ENCODE measurements at regions not wholly inside any gene's neighbourhood (a gene's known extent, or its start where the extent isn't known, plus 50 kb on each side); places are given as distances from the start of the nearest gene placed in this dataset.
"Not testable (repeated sequence)": the region's sequence is repeated elsewhere in the genome, so short reads cannot be mapped to it uniquely, and the experiment has no call there.

DNA sequence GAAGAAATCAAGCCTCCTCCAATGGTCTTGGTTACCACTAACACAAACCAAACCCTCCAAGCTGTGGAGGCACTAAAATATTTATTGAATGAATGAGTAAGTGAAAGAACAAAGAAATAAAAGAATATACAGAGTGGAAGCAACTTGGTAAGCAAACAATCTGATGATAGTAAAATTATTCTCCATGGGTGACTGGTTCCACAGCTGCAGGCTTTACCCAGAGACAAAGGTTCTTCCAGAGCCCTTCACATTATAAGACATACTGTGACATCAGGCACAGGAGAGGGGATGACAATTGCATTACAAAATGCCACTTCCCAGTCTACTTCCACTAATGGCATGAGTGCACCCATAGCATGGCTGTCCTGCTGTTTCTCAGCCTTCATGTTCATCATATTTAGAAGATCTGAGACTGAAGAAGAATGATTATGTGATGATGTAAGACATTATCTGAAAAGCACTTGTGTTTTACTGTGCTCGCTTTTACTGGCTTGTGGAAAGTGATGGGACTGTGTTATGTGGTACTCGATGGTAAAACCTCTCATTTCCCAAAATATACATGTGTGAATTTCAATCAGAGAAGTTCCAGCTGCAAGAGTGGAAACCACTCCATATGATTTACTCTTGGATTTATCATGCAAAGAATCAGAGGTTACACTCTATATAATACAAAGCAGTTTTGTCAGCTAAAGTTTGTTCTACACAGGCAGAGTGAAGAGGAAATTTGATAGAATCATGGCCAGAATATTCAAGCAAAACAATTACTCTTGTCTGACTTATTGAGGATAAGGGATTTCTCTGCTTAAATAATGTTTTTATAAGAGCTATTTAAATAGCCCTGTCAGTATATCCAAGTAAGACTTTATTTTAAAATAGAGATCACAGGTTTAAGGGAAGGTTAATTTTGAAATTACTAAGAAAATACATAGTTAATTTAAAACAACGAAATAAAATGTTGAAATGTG is 220.2 kb upstream of the NBEA start:
- no peak overlapping the region for H3K4me3 Mint-ChIP-seq
- ATAC-seq (no peak), DNase-seq (no peak)
- H3K4me1 Mint-ChIP-seq = no peaks in the 10 kb centered on the region
- H3K9me3 ChIP-seq (ENCODE audit: control insufficient read depth, low read length, poor library complexity, severe bottlenecking) = peaks cover 4% of the 10 kb centered on the region
- H3K27me3 Mint-ChIP-seq = peaks cover 5% of the 10 kb centered on the region
- H3K27ac Mint-ChIP-seq = no peak overlapping the region
- H3K36me3 Mint-ChIP-seq (ENCODE audit: low read depth) = no peaks in the 10 kb centered on the region

- no peaks in the 10 kb centered on the region for H3K36me3 Mint-ChIP-seq (ENCODE audit: low read depth)
- DNase-seq (no peak), ATAC-seq (no peak)
- no peak overlapping the region for H3K27ac Mint-ChIP-seq
- peaks cover 4% of the 10 kb centered on the region for H3K9me3 ChIP-seq (ENCODE audit: control insufficient read depth, low read length, poor library complexity, severe bottlenecking)
- H3K27me3 Mint-ChIP-seq = peaks cover 5% of the 10 kb centered on the region
- H3K4me1 Mint-ChIP-seq = no peaks in the 10 kb centered on the region
- no peak overlapping the region for H3K4me3 Mint-ChIP-seq
Observed at GRCh38 chr13:34722922-34723321, 219.1 kb upstream of the NBEA start.

GRCh38 chr13:34730961-34731360 is 211.1 kb upstream of the NBEA start:
- Mint-ChIP-seq H3K27me3 (no peaks in the 10 kb centered on the region), H3K36me3 (ENCODE audit: low read depth) (no peaks in the 10 kb centered on the region), H3K27ac (no peak overlapping the region), H3K4me1 (no peaks in the 10 kb centered on the region), H3K4me3 (no peak overlapping the region)
- H3K9me3 ChIP-seq (ENCODE audit: control insufficient read depth, low read length, poor library complexity, severe bottlenecking) = no peaks in the 10 kb centered on the region
- DNase-seq (no peak), ATAC-seq (no peak)

DNA sequence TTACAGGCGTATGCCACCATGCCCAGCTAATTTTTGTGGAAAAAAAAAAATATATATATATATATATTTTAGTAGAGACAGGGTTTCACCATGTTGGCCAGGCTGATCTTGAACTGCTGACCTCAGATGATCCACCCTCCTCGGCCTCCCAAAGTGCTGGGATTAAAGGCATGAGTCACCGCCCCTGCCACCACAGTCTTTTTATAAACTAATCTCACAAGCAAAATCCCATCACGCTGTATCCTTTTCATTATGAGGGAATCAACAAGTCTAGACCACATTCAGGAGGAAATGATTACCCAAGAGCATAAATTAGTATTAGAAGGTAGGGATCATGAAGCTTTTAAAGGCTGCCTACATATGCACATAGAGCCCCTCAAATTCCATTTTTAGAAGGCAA is 210.6 kb upstream of the NBEA start:
- H3K9me3 ChIP-seq (ENCODE audit: control insufficient read depth, low read length, poor library complexity, severe bottlenecking) = no peaks in the 10 kb centered on the region
- no peak overlapping the region for H3K4me3 Mint-ChIP-seq
- no peaks in the 10 kb centered on the region for H3K4me1 Mint-ChIP-seq

DNA sequence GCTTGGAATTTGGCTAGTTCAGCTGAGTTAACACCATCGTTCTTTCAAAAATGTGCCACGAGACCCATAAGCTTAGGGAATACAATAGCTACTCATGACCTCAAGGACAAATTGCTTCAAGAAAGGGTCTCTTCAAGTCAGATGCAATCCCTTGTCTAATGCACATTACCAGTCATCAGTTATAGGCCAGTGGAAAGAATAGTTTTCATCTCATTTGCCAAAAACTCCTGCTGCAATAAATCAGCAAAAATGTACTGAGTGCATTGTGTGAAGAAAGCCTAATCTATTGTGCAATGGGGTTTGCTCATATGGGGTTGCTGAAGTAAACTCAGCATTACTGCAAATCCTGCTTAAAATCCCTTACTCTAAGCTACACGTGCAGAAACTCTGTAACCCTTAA is 208.3 kb upstream of the NBEA start:
- H3K36me3 Mint-ChIP-seq (ENCODE audit: low read depth) = no peaks in the 10 kb centered on the region
- DNase-seq = no peak
- no peaks in the 10 kb centered on the region for H3K4me1 Mint-ChIP-seq
- no peak for ATAC-seq
- H3K27ac Mint-ChIP-seq = no peak overlapping the region
- no peaks in the 10 kb centered on the region for H3K9me3 ChIP-seq (ENCODE audit: control insufficient read depth, low read length, poor library complexity, severe bottlenecking)
- no peak overlapping the region for H3K4me3 Mint-ChIP-seq
- H3K27me3 Mint-ChIP-seq = no peaks in the 10 kb centered on the region

More for the DNA sequence above, 210.6 kb upstream of the NBEA start:
- Mint-ChIP-seq H3K27me3 (no peaks in the 10 kb centered on the region), H3K36me3 (ENCODE audit: low read depth) (no peaks in the 10 kb centered on the region), H3K27ac (no peak overlapping the region)
- ATAC-seq = no peak
- DNase-seq = no peak

- DNase-seq (no peak), ATAC-seq (no peak)
- Mint-ChIP-seq H3K4me1 (no peaks in the 10 kb centered on the region), H3K4me3 (no peak overlapping the region), H3K36me3 (ENCODE audit: low read depth) (no peaks in the 10 kb centered on the region), H3K27ac (no peak overlapping the region), H3K27me3 (no peaks in the 10 kb centered on the region)
- no peaks in the 10 kb centered on the region for H3K9me3 ChIP-seq (ENCODE audit: control insufficient read depth, low read length, poor library complexity, severe bottlenecking)
Observed at GRCh38 chr13:34734932-34735331, 207.1 kb upstream of the NBEA start.

DNA sequence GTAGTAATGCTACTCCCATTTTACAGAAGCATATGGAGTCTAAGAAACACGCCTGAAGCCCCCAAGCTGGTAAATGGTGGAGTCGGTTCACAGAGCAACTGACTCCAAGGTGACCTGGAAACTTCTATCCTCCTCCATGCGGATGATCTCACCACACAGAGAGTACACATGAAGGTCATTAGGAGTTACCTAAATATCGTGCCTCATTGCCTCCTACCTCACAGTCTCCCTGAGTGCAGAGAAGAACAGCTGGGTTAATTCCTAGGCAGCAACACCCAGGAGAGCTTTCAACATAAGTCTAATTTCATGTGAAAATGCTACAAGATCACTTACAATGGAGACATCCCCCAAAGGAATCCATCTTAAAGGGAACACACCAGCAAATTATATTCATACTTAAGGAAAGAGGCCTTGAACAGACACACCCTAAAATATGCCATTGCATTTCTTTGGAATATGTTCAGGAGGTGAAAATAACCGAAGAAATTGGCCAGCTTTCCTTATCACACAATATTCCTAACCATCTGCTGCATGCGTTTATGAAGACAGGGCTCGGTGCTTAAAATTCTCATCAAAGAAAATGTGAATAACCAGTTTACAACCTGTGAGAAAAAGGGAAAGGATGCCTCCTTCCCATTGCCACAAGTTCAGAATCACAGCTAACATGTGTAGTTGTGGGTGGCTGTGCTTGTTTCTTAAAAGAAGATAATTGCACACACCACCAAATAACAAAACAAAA is 203.6 kb upstream of the NBEA start:
- no peaks in the 10 kb centered on the region for H3K36me3 Mint-ChIP-seq (ENCODE audit: low read depth)
- no peaks in the 10 kb centered on the region for H3K4me1 Mint-ChIP-seq
- H3K27me3 Mint-ChIP-seq = no peaks in the 10 kb centered on the region
- H3K4me3 Mint-ChIP-seq = no peak overlapping the region
- H3K27ac Mint-ChIP-seq = no peak overlapping the region
- H3K9me3 ChIP-seq (ENCODE audit: control insufficient read depth, low read length, poor library complexity, severe bottlenecking) = no peaks in the 10 kb centered on the region
- DNase-seq (no peak), ATAC-seq (no peak)

GRCh38 chr13:34747056-34747455 is 195.0 kb upstream of the NBEA start:
- H3K4me1 Mint-ChIP-seq; H3K9me3 ChIP-seq (ENCODE audit: control insufficient read depth, low read length, poor library complexity, severe bottlenecking); ATAC-seq; H3K27ac Mint-ChIP-seq; DNase-seq; H3K27me3 Mint-ChIP-seq; H3K4me3 Mint-ChIP-seq; H3K36me3 Mint-ChIP-seq (ENCODE audit: low read depth): not testable (repeated sequence)

GRCh38 chr13:34747507-34747906 is 194.6 kb upstream of the NBEA start:
- Mint-ChIP-seq H3K4me1 (no peaks in the 10 kb centered on the region), H3K4me3 (no peak overlapping the region), H3K36me3 (ENCODE audit: low read depth) (no peaks in the 10 kb centered on the region), H3K27me3 (no peaks in the 10 kb centered on the region), H3K27ac (no peak overlapping the region)
- H3K9me3 ChIP-seq (ENCODE audit: control insufficient read depth, low read length, poor library complexity, severe bottlenecking) = no peaks in the 10 kb centered on the region
- ATAC-seq = no peak
- no peak for DNase-seq

GRCh38 chr13:34748073-34748472 is 194.0 kb upstream of the NBEA start:
- ATAC-seq (no peak), DNase-seq (no peak)
- Mint-ChIP-seq H3K4me1 (no peaks in the 10 kb centered on the region), H3K4me3 (no peak overlapping the region), H3K27ac (no peak overlapping the region), H3K27me3 (no peaks in the 10 kb centered on the region), H3K36me3 (ENCODE audit: low read depth) (no peaks in the 10 kb centered on the region)
- H3K9me3 ChIP-seq (ENCODE audit: control insufficient read depth, low read length, poor library complexity, severe bottlenecking) = no peaks in the 10 kb centered on the region

GRCh38 chr13:34748596-34748995 is 193.5 kb upstream of the NBEA start:
- H3K9me3 ChIP-seq (ENCODE audit: control insufficient read depth, low read length, poor library complexity, severe bottlenecking) = no peaks in the 10 kb centered on the region
- ATAC-seq = no peak
- DNase-seq = no peak
- no peaks in the 10 kb centered on the region for H3K4me1 Mint-ChIP-seq
- no peaks in the 10 kb centered on the region for H3K27me3 Mint-ChIP-seq
- H3K27ac Mint-ChIP-seq = no peak overlapping the region
- H3K36me3 Mint-ChIP-seq (ENCODE audit: low read depth) = no peaks in the 10 kb centered on the region
- no peak overlapping the region for H3K4me3 Mint-ChIP-seq

- no peaks in the 10 kb centered on the region for H3K9me3 ChIP-seq (ENCODE audit: control insufficient read depth, low read length, poor library complexity, severe bottlenecking)
- Mint-ChIP-seq H3K4me1 (no peaks in the 10 kb centered on the region), H3K27ac (no peak overlapping the region), H3K27me3 (no peaks in the 10 kb centered on the region), H3K36me3 (ENCODE audit: low read depth) (no peaks in the 10 kb centered on the region), H3K4me3 (no peak overlapping the region)
- DNase-seq (no peak), ATAC-seq (no peak)
Observed at GRCh38 chr13:34749046-34749445, 193.0 kb upstream of the NBEA start.

- no peaks in the 10 kb centered on the region for H3K4me1 Mint-ChIP-seq
- no peaks in the 10 kb centered on the region for H3K27me3 Mint-ChIP-seq
- no peaks in the 10 kb centered on the region for H3K9me3 ChIP-seq (ENCODE audit: control insufficient read depth, low read length, poor library complexity, severe bottlenecking)
- ATAC-seq (no peak), DNase-seq (no peak)
- no peaks in the 10 kb centered on the region for H3K36me3 Mint-ChIP-seq (ENCODE audit: low read depth)
- no peak overlapping the region for H3K27ac Mint-ChIP-seq
- H3K4me3 Mint-ChIP-seq = no peak overlapping the region
Observed at GRCh38 chr13:34750078-34750931, 191.8 kb upstream of the NBEA start.

Data from T-helper 17 cell (primary cell).